Heart right ventricle (tissue), 16 donors: ENCODE measurements at regions not wholly inside any gene's neighbourhood (a gene's known extent, or its start where the extent isn't known, plus 50 kb on each side); places are given as distances from the start of the nearest gene placed in this dataset.

Experiments
- ATAC-seq, 8 donors: fragments of 200-7000 bp; cut with Tn5 transposase; one replicate each; pipeline ENCODE4 v1.9.1; 2020; ENCODE audit warnings: mild to moderate bottlenecking in 8 of 8, moderate library complexity in 8 of 8, moderate number of reproducible peaks in 1 of 8
- DNase-seq, 2 donors: peaks; one replicate each; pipeline ENCODE4 v3.0.0-alpha.2; 2020
- H3K27ac ChIP-seq, 10 donors: fragments of 200-600 bp; sonication (generic) in 2 of 10; one replicate each; pipeline versions ENCODE4 v1.5.0 to v1.8.0; 2020 to 2022; ENCODE audit warnings: mild to moderate bottlenecking in 3 of 10
- H3K27me3 ChIP-seq, 7 donors: fragments of 200-600 bp; one replicate each; pipeline ENCODE4 v1.8.0; 2021 to 2022; ENCODE audit warnings: mild to moderate bottlenecking in 2 of 7
- H3K36me3 ChIP-seq, 9 donors: fragments of 200-600 bp; sonication (generic) in 1 of 9; one replicate each; pipeline versions ENCODE4 v1.5.0 to v1.8.0; 2020 to 2022; ENCODE audit warnings: mild to moderate bottlenecking in 2 of 9
- H3K4me1 ChIP-seq, 9 donors: fragments of 200-600 bp; sonication (generic) in 1 of 9; one replicate each; pipeline versions ENCODE4 v1.5.0 to v1.8.0; 2020 to 2022; ENCODE audit warnings: mild to moderate bottlenecking in 4 of 9
- H3K4me3 ChIP-seq, 10 donors: fragments of 200-600 bp; sonication (generic) in 2 of 10; one replicate each; pipeline versions ENCODE4 v1.5.0 to v1.8.0; 2020 to 2022; ENCODE audit warnings: mild to moderate bottlenecking in 7 of 10, moderate library complexity in 2 of 10
- H3K9me3 ChIP-seq, 11 donors: fragments of 200-600 bp in 10 of 11; sonication (generic) in 2 of 11; one replicate each; pipeline versions ENCODE4 v1.5.0 to v1.8.0; 2013 to 2022; ENCODE audit warnings: mild to moderate bottlenecking in 2 of 11, control low read depth in 1 of 11, moderate library complexity in 1 of 11
- WGBS, 2 donors: extraction: QIAGEN DNeasy Blood & Tissue Kit; methylation state at CpG; one replicate each; pipeline ENCODE4 v1.1.7; 2013; ENCODE audit warnings: inconsistent platforms in 1 of 2; 5-methylcytosine and 5-hydroxymethylcytosine counted together
- intact Hi-C, 10 donors: fragments of 100-400 bp; cut with DNase I; formaldehyde crosslinking; loops; one replicate each; pipeline versions ENCODE4 v1.11.1 to v1.14.2; 2022
- TF ChIP-seq, protein P1 (sequence below), 9 donors: fragments of 200-600 bp; sonication (generic) in 2 of 9; IDR thresholded peaks; one replicate each; pipeline versions ENCODE4 v1.5.0 to v1.8.0; 2021 to 2022; ENCODE audit warnings: antibody characterized with exemption in 9 of 9, mild to moderate bottlenecking in 5 of 9, moderate library complexity in 1 of 9
- donor health status: Arrhythmogenic right ventricular cardiomyopathy.
- donor health status: ischemic (EF 13 %, LVEDD 7.1; RV severe dilation, severe dysfunction).
- donor health status: healthy with polysubstance abuse.
- donor health status: DM: no; HTN: yes; CAD: no.
- donor health status: DM: no; HTN: no; CAD: no.
- donor health status: ischemic (EF 25% LVEDD 6.9; RV normal size, moderate dysfunction).
- donor health status: ischemic (EF 25% LVEDD 5.7; RV mildly dilated, moderate dysfunction).
- donor health status: healthy.
- donor health status: DM: yes; HTN: yes; CAD: no.
- donor health status: Ischemic cardiomyopathy.
- donor health status: ischemic (EF 35%, LVEDD 5.7; RV mildly dilated, moderate dysfunction).
- donor health status: nonischemic (EF 11% LVEDD 7.7; RV severe dilation, severe dysfunction).
- donor health status: DM: yes; HTN: yes; CAD: no.
- donor health status: PGD.
- donor health status: ischemic (EF 29% LVEDD 5.4; RV normal size, mild dysfunction).
- donor health status: nonischemic (EF 23%, LVEDD 6.1; RV moderate dilation, normal function).

DNA sequence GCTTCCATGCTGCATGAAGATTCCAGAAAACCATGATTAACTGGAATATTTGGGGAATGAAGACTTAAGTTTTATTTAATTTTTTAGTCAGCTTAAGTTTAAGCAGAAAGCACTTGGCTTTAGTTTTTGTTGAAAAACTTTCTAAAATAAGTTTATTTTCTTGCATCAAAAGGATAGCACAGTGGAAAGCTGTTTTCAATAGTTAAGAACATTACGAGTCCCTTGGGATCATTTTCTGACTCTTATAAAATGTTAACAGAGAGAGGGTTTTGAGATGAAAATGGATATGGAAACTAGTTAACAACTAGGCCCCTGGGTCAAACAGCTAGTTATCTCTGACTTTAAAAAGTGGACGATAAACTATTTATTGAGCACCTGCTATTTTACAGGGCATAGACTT, 181.9 kb upstream of the SLC38A2 start:
- Histone ChIP-seq H3K27ac (peak overlapping the region in 6 of 10 donors; percentile 57 to 77 (median 70)), H3K27me3 (no peaks in the 10 kb centered on the region), H3K36me3 (no peaks in the 10 kb centered on the region), H3K4me3 (no peak overlapping the region), H3K4me1 (peaks cover 0 to 49% (median 21%) of the 10 kb centered on the region in 9 donors), H3K9me3 (no peaks in the 10 kb centered on the region)
- TF ChIP-seq, protein P1, sequence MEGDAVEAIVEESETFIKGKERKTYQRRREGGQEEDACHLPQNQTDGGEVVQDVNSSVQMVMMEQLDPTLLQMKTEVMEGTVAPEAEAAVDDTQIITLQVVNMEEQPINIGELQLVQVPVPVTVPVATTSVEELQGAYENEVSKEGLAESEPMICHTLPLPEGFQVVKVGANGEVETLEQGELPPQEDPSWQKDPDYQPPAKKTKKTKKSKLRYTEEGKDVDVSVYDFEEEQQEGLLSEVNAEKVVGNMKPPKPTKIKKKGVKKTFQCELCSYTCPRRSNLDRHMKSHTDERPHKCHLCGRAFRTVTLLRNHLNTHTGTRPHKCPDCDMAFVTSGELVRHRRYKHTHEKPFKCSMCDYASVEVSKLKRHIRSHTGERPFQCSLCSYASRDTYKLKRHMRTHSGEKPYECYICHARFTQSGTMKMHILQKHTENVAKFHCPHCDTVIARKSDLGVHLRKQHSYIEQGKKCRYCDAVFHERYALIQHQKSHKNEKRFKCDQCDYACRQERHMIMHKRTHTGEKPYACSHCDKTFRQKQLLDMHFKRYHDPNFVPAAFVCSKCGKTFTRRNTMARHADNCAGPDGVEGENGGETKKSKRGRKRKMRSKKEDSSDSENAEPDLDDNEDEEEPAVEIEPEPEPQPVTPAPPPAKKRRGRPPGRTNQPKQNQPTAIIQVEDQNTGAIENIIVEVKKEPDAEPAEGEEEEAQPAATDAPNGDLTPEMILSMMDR (IDR thresholded peaks at IDR 0.05) = no peak
- WGBS, 2 donors = 83 to 91% methylated on average over 2 of the region's 2 CpGs
- intact Hi-C loops = loop anchor here in 3 of 10 donors (10.0 kb wide), 3 partner anchors 70 to 180 kb away; partner anchors contain the start of gene SLC38A2 (in 1 of the 3)
- ATAC-seq (no peak), DNase-seq (no peak)

DNA sequence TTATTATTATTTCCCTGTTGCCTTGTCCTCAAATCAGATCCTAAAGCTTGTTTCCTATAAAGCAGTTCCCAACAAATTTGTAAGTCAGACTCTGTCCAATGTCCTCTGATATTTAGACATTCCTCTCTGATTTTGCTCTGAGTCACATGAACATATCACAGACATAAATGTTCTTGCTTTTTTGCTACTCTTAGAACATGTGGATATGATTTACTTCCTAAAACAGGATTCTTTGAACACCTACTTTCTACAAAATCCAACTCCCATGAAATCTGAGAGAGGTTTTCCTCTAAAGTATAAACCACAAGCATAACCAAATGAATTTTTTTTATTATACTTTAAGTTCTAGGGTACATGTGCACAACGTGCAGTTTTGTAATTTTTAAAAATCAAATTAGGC, 181.3 kb upstream of the SLC38A2 start:
- DNase-seq = no peak
- Histone ChIP-seq H3K4me1 (peaks cover 0 to 51% (median 16%) of the 10 kb centered on the region in 9 donors), H3K27me3 (no peaks in the 10 kb centered on the region), H3K4me3 (no peak overlapping the region), H3K9me3 (no peaks in the 10 kb centered on the region), H3K36me3 (no peaks in the 10 kb centered on the region), H3K27ac (peak overlapping the region in 5 of 10 donors; percentile 12 to 77 (median 68))
- TF ChIP-seq, protein P1 (IDR thresholded peaks at IDR 0.05) = no peak
- 80 to 89% methylated on average over 1 of the region's 1 CpG for WGBS, 2 donors
- ATAC-seq = no peak
- intact Hi-C loops = loop anchor here in 3 of 10 donors (10.0 kb wide), 3 partner anchors 69 to 179 kb away; partner anchors contain the start of gene SLC38A2 (in 1 of the 3)

DNA sequence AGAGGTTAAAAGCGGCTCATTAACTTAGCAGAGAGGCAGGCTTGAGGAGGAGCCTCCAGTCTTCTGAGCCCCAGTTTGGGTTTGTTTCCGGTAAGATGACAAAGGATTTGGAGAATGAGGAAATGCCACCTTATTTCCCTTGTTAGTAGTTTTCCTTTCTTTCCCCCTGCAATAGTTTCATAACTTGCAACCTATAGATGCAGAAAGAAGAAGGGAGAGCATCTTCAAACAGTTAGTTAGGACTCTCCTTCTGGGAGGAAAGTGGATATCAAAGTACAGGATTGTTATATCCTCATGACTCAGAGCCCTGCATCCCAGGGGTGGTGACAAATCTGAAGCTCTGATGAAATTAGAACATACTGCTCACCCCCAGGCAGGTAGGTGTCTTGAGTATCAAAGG, 180.7 kb upstream of the SLC38A2 start:
- intact Hi-C loops = loop anchor here in 3 of 10 donors (10.0 kb wide), 3 partner anchors 68 to 178 kb away; partner anchors contain the start of gene SLC38A2 (in 1 of the 3)
- ATAC-seq (peak in 1 of 8 donors; percentile 62), DNase-seq (no peak)
- Histone ChIP-seq H3K9me3 (no peaks in the 10 kb centered on the region), H3K4me1 (peaks cover 3 to 58% (median 20%) of the 10 kb centered on the region in 9 donors), H3K27ac (peak overlapping the region in 2 of 10 donors; percentile 3 to 12), H3K27me3 (no peaks in the 10 kb centered on the region), H3K36me3 (no peaks in the 10 kb centered on the region), H3K4me3 (no peak overlapping the region)
- 93 to 95% methylated on average over 2 of the region's 2 CpGs for WGBS, 2 donors
- TF ChIP-seq, protein P1 (IDR thresholded peaks at IDR 0.05) = no peak

DNA sequence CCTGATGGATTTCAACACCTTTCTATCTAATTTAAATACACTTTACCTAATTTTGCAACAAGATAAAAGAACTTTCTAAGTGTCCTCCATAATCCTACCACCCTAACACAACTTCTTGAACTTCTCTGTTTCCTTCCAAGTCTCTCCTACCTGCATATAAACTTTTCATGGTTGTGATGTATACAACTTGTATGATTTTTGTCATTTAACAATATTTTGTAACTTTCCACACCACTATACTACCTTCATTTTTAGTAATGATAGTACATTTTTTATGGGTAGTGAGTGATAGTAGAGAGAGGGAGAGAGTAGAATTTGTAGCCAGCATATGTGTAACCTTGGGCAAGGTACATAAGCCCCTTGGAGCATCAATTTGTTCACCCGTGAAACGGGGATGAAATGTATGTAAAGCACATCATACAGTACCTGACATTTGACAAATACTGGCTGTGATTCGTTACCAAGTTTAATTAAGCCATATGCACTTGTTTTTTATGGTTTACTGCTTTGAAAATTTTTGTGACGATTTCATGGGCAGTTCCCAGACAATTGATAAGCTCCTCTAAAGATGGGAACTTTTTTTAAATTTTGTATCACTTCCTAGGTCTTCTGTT, 177.8 kb upstream of the SLC38A2 start:
- Histone ChIP-seq H3K27ac (no peak overlapping the region), H3K4me1 (peaks cover under 1 to 57% (median 16%) of the 10 kb centered on the region in 9 donors), H3K9me3 (peaks cover 0 to 4% (median 0%) of the 10 kb centered on the region in 11 donors), H3K36me3 (no peaks in the 10 kb centered on the region), H3K27me3 (no peaks in the 10 kb centered on the region), H3K4me3 (no peak overlapping the region)
- ATAC-seq = no peak
- WGBS, 2 donors = 95 to 97% methylated on average over 4 of the region's 4 CpGs
- DNase-seq = no peak
- TF ChIP-seq, protein P1 (IDR thresholded peaks at IDR 0.05) = no peak
- intact Hi-C loops = loop anchor here in 3 of 10 donors (10.0 kb wide), 3 partner anchors 66 to 176 kb away; partner anchors contain the start of gene SLC38A2 (in 1 of the 3)
